ENCODE measurements at regions not wholly inside any gene's neighbourhood (a gene's known extent, or its start where the extent isn't known, plus 50 kb on each side); places are given as distances from the start of the nearest gene placed in this dataset.
"Not testable (repeated sequence)": the region's sequence is repeated elsewhere in the genome, so short reads cannot be mapped to it uniquely, and the experiment has no call there.

GRCh38 chr12:97711392-97711791 is 248.8 kb downstream of the RMST start:
- no peak for DNase-seq (ENCODE audit: low read depth in 2 of 3, low spot score in 2 of 3)

- DNase-seq (ENCODE audit: low read depth in 2 of 3, low spot score in 2 of 3) = no peak
Observed at GRCh38 chr12:97713270-97713669, 250.7 kb downstream of the RMST start.

GRCh38 chr12:97714107-97714563 is 251.5 kb downstream of the RMST start:
- no peak for DNase-seq (ENCODE audit: low read depth in 2 of 3, low spot score in 2 of 3)

GRCh38 chr12:97716356-97716755 is 253.8 kb downstream of the RMST start:
- no peak for DNase-seq (ENCODE audit: low read depth in 2 of 3, low spot score in 2 of 3)

GRCh38 chr12:97723801-97724200 is 261.2 kb downstream of the RMST start:
- DNase-seq (ENCODE audit: low read depth in 2 of 3, low spot score in 2 of 3) = not testable (repeated sequence)

- no peak for DNase-seq (ENCODE audit: low read depth in 2 of 3, low spot score in 2 of 3)
Observed at GRCh38 chr12:97745406-97746101, 282.9 kb downstream of the RMST start.

GRCh38 chr12:97748298-97748697 is 285.7 kb downstream of the RMST start:
- no peak for DNase-seq (ENCODE audit: low read depth in 2 of 3, low spot score in 2 of 3)

- DNase-seq (ENCODE audit: low read depth in 2 of 3, low spot score in 2 of 3) = no peak
Observed at GRCh38 chr12:97751704-97752103, 289.1 kb downstream of the RMST start.

GRCh38 chr12:97752129-97752528 is 289.5 kb downstream of the RMST start:
- no peak for DNase-seq (ENCODE audit: low read depth in 2 of 3, low spot score in 2 of 3)

GRCh38 chr12:97753332-97753731 is 290.7 kb downstream of the RMST start:
- no peak for DNase-seq (ENCODE audit: low read depth in 2 of 3, low spot score in 2 of 3)

- DNase-seq (ENCODE audit: low read depth in 2 of 3, low spot score in 2 of 3) = no peak
Observed at GRCh38 chr12:97754306-97754705, 291.7 kb downstream of the RMST start.

- DNase-seq (ENCODE audit: low read depth in 2 of 3, low spot score in 2 of 3) = no peak
Observed at GRCh38 chr12:97756066-97756666, 293.6 kb downstream of the RMST start.

GRCh38 chr12:97756741-97757140 is 294.1 kb downstream of the RMST start:
- no peak for DNase-seq (ENCODE audit: low read depth in 2 of 3, low spot score in 2 of 3)

GRCh38 chr12:97757481-97758193 is 295.0 kb downstream of the RMST start:
- no peak for DNase-seq (ENCODE audit: low read depth in 2 of 3, low spot score in 2 of 3)

GRCh38 chr12:97758194-97758501 is 295.5 kb downstream of the RMST start:
- DNase-seq (ENCODE audit: low read depth in 2 of 3, low spot score in 2 of 3) = no peak

GRCh38 chr12:97758586-97758985 is 296.0 kb downstream of the RMST start:
- no peak for DNase-seq (ENCODE audit: low read depth in 2 of 3, low spot score in 2 of 3)

GRCh38 chr12:97760601-97761000 is 298.0 kb downstream of the RMST start:
- no peak for DNase-seq (ENCODE audit: low read depth in 2 of 3, low spot score in 2 of 3)

- DNase-seq (ENCODE audit: low read depth in 2 of 3, low spot score in 2 of 3) = no peak
Observed at GRCh38 chr12:97763113-97763512, 300.5 kb downstream of the RMST start.

GRCh38 chr12:97764700-97765099 is 302.1 kb downstream of the RMST start:
- DNase-seq (ENCODE audit: low read depth in 2 of 3, low spot score in 2 of 3) = no peak

GRCh38 chr12:97767347-97767746 is 304.7 kb downstream of the RMST start:
- no peak for DNase-seq (ENCODE audit: low read depth in 2 of 3, low spot score in 2 of 3)

GRCh38 chr12:97778111-97778510 is 315.5 kb downstream of the RMST start:
- DNase-seq (ENCODE audit: low read depth in 2 of 3, low spot score in 2 of 3) = no peak

- no peak for DNase-seq (ENCODE audit: low read depth in 2 of 3, low spot score in 2 of 3)
Observed at GRCh38 chr12:97781342-97781741, 318.7 kb downstream of the RMST start.

Measured in hematopoietic multipotent progenitor cell (in vitro differentiated cells).